ENCODE measurements at regions not wholly inside any gene's neighbourhood (a gene's known extent, or its start where the extent isn't known, plus 50 kb on each side); places are given as distances from the start of the nearest gene placed in this dataset.

DNA sequence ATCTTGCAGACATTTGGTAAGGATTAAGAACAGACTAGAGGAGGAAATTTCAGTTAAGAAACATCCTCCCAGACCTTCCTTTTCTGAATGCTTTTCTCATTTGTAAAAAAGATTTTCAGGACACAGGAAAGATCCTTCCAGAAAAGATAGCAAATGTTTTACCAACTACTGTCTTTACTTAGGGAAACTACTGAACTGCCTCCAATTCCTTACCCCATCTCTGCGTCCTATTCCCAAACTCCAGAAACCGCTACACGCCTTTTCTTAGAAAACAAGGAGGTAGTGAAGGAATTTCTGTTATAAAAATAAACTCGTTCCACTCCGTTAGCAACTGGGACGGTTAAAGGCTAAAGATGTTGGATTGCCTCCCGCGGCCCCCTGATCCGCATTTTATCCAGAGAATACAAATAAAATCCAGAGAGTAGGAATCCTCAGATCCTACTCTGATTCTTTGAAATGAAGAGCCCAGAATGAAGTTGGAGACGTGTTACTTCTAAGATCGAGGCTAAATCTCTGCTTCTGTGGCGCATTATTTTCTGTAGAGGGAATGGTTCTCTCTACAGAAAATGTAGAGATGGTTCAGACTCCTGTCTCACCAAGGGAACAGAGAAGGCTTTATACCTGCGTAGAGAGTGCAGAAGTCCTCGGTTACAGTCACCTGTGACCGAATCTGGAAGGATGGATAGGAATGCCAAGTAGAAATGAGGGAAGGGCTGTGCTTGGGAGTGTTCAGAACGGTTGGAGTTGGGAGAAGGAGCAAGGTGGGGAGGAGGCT, 133.0 kb downstream of the GPX5 start:
- Mint-ChIP-seq H3K27me3 (ENCODE audit: insufficient read depth) (peaks cover 11% of the 10 kb centered on the region), H3K4me1 (ENCODE audit: low read depth) (peaks cover 26% of the 10 kb centered on the region), H3K27ac (peak overlapping the region; percentile 53), H3K36me3 (ENCODE audit: low read depth) (no peaks in the 10 kb centered on the region), H3K4me3 (peak overlapping the region; percentile 89), H3K9me3 (no peaks in the 10 kb centered on the region; the same call in 1 of the 2 replicates)
- TF ChIP-seq, protein P1, sequence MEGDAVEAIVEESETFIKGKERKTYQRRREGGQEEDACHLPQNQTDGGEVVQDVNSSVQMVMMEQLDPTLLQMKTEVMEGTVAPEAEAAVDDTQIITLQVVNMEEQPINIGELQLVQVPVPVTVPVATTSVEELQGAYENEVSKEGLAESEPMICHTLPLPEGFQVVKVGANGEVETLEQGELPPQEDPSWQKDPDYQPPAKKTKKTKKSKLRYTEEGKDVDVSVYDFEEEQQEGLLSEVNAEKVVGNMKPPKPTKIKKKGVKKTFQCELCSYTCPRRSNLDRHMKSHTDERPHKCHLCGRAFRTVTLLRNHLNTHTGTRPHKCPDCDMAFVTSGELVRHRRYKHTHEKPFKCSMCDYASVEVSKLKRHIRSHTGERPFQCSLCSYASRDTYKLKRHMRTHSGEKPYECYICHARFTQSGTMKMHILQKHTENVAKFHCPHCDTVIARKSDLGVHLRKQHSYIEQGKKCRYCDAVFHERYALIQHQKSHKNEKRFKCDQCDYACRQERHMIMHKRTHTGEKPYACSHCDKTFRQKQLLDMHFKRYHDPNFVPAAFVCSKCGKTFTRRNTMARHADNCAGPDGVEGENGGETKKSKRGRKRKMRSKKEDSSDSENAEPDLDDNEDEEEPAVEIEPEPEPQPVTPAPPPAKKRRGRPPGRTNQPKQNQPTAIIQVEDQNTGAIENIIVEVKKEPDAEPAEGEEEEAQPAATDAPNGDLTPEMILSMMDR (IDR thresholded peaks at IDR 0.05): no peak
- DNase-seq: no peak

DNA sequence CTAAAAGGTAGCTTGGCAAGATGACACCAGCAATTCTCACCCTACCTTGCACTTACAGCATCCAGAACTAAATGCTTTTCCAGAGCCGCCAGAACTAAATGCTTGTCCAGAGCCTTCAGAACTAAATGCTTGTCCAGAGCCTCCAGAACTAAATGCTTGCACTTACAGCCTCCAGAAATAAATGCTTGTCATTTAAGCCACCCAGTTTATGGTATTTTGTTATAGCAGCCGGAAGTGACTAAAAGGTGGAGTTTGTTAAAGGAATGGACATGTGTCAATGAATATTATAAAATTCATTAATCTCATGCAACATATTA, 133.5 kb downstream of the GPX5 start:
- Mint-ChIP-seq H3K27me3 (ENCODE audit: insufficient read depth) (peaks cover 9% of the 10 kb centered on the region), H3K9me3 (no peaks in the 10 kb centered on the region; the same call in 1 of the 2 replicates), H3K4me1 (ENCODE audit: low read depth) (peaks cover 26% of the 10 kb centered on the region), H3K36me3 (ENCODE audit: low read depth) (no peaks in the 10 kb centered on the region), H3K27ac (peak overlapping the region; percentile 12; the same call in 1 of the 2 replicates), H3K4me3 (peak overlapping the region; percentile 89)
- DNase-seq: no peak
- TF ChIP-seq, protein P1 (IDR thresholded peaks at IDR 0.05): no peak

DNA sequence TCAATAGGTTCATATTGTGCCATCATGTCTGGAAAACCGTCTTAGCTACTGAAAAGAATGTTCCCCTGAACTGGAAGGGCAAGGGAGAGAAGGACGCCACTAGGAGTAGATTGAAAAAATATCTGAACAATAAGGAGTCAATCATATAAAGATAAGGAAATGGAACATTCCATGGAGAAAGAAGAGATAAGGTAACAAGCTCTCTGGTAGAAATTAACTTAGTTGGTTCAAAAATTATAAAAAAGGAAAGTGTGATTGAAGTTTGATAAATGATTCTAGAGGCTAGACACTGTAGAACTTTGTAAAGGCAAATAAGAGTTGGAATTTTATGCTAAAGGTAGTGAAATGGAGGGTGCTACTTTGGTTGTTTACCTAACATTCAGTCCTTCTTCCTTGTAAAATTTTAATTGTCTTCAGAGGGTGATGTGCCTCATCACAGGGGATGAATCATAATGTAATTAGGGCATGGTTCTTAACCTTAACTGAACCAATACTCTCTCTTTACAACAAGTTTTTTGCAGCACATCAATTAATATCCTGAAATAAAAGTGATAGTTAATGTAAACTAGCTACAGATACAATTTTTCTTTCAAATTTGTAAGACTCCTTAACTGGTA, 135.5 kb downstream of the GPX5 start:
- no peaks in the 10 kb centered on the region; the same call in 1 of the 2 replicates for H3K9me3 Mint-ChIP-seq
- peaks cover 9% of the 10 kb centered on the region for H3K27me3 Mint-ChIP-seq (ENCODE audit: insufficient read depth)
- H3K36me3 Mint-ChIP-seq (ENCODE audit: low read depth): no peaks in the 10 kb centered on the region
- H3K4me1 Mint-ChIP-seq (ENCODE audit: low read depth): peaks cover 26% of the 10 kb centered on the region
- no peak overlapping the region for H3K4me3 Mint-ChIP-seq
- H3K27ac Mint-ChIP-seq: no peak overlapping the region
- DNase-seq: no peak
- TF ChIP-seq, protein P1 (IDR thresholded peaks at IDR 0.05): no peak

DNA sequence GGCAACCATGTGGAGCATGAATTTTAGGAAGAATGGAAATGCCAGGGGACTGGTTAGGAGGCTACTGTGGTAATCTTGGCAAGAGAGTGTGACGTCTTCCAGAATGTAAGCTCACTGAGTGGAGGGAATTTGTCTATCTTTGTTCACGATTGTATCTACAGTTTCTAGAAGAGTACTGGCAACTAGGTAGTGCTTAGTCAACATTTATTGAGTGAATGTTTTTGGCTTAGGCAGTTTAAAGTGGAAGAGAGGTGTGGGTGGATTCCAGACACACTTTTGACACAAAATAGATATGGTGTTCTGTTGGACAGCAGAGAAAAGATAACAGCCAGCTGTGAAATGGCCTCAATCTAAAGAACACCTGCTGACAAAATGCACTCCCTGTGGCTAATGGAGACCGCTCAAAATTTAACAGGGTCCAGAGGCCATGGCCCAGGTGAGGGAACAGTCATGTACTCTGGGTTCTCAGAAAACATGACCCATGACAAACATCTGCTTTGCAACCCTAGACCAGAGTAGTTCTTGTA, 139.3 kb downstream of the GPX5 start:
- Mint-ChIP-seq H3K9me3 (no peaks in the 10 kb centered on the region), H3K27ac (no peak overlapping the region), H3K4me3 (no peak overlapping the region), H3K36me3 (ENCODE audit: low read depth) (no peaks in the 10 kb centered on the region), H3K4me1 (ENCODE audit: low read depth) (no peaks in the 10 kb centered on the region), H3K27me3 (ENCODE audit: insufficient read depth) (peaks cover 2% of the 10 kb centered on the region; the same call in 1 of the 2 replicates)
- TF ChIP-seq, protein P1 (IDR thresholded peaks at IDR 0.05): no peak
- DNase-seq: no peak

DNA sequence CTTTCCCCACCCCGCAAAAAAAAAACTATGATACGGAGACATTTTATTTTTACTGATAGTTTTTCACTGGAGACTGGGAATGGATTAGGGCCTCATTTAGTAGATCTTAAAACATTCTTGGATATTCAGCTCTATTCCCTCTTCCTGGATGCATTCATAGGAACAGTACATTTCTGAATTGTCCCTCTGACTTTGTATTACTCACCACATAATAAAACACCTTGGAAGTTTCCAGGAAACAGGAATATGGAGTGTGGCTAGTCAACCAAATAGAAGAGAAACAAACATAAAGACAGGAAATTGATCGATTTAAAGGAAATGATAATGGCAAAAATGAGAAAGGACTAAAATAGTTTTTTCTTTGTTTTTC, 147.7 kb downstream of the GPX5 start:
- Mint-ChIP-seq H3K36me3 (ENCODE audit: low read depth) (no peaks in the 10 kb centered on the region), H3K27me3 (ENCODE audit: insufficient read depth) (peaks cover 6% of the 10 kb centered on the region), H3K4me1 (ENCODE audit: low read depth) (peaks cover 10% of the 10 kb centered on the region), H3K9me3 (no peaks in the 10 kb centered on the region), H3K4me3 (no peak overlapping the region), H3K27ac (no peak overlapping the region)
- TF ChIP-seq, protein P1 (IDR thresholded peaks at IDR 0.05): no peak
- no peak for DNase-seq
